DND-41 (cell line): ENCODE measurements at regions not wholly inside any gene's neighbourhood (a gene's known extent, or its start where the extent isn't known, plus 50 kb on each side); places are given as distances from the start of the nearest gene placed in this dataset.

Experiments used
- ATAC-seq: fragments of 200-7000 bp; cut with Tn5 transposase; 3 replicates; pipeline ENCODE4 v1.9.1; 2021; ENCODE audit warnings: low read depth; ENCODE audit not compliant: insufficient read depth
- DNase-seq: peaks from one replicate; pipeline ENCODE4 v3.0.0-alpha.2; 2020
- H2AFZ ChIP-seq: 2 replicates; pipeline ENCODE4 v1.6.0; 2012; ENCODE audit warnings: low read depth, low read length
- H3K27ac ChIP-seq: 2 replicates; pipeline ENCODE4 v1.5.1; 2012; ENCODE audit warnings: low read length, inconsistent platforms
- H3K27me3 ChIP-seq: fragments of 200-600 bp; sonication (generic); 2 replicates; pipeline ENCODE4 v1.6.0; 2012; ENCODE audit warnings: low read length, mild to moderate bottlenecking, inconsistent platforms; ENCODE audit not compliant: insufficient read depth, poor library complexity
- H3K36me3 ChIP-seq: 2 replicates; pipeline ENCODE4 v1.5.1; 2012; ENCODE audit warnings: low read length, inconsistent platforms; ENCODE audit not compliant: insufficient read depth
- H3K4me1 ChIP-seq: 2 replicates; pipeline ENCODE4 v1.5.1; 2012; ENCODE audit warnings: mild to moderate bottlenecking, low read length; ENCODE audit not compliant: insufficient read depth
- H3K4me2 ChIP-seq: 2 replicates; pipeline ENCODE4 v1.6.0; 2012; ENCODE audit warnings: mild to moderate bottlenecking, moderate library complexity, low read length, inconsistent platforms; ENCODE audit not compliant: insufficient read depth
- H3K4me3 ChIP-seq, 2 experiments: fragments of 200-600 bp in 1 of 2; shearing (Covaris generic) in 1 of 2; 2 replicates each; pipeline ENCODE4 v1.5.1; 2012 to 2016; ENCODE audit warnings: inconsistent platforms in 2 of 2, low read length in 2 of 2, mild to moderate bottlenecking in 2 of 2, low read depth in 1 of 2, moderate library complexity in 1 of 2
- H3K79me2 ChIP-seq: 2 replicates; pipeline ENCODE4 v1.6.0; 2012; ENCODE audit warnings: low read length, inconsistent platforms; ENCODE audit not compliant: insufficient read depth
- H3K9ac ChIP-seq: 2 replicates; pipeline ENCODE4 v1.6.0; 2012; ENCODE audit warnings: low read depth, mild to moderate bottlenecking, inconsistent platforms, low read length, moderate library complexity
- H3K9me3 ChIP-seq: 2 replicates; pipeline ENCODE4 v1.5.1; 2012; ENCODE audit warnings: low read length, moderate library complexity, mild to moderate bottlenecking, inconsistent platforms; ENCODE audit not compliant: insufficient read depth, severe bottlenecking
- H4K20me1 ChIP-seq: 2 replicates; pipeline ENCODE4 v1.6.0; 2012; ENCODE audit warnings: low read length; ENCODE audit not compliant: insufficient read depth
- EZH2 ChIP-seq: IDR thresholded peaks from 3 replicates; pipeline ENCODE4 v1.6.1; 2012; ENCODE audit warnings: borderline replicate concordance, low read depth, mild to moderate bottlenecking, moderate library complexity, low read length, inconsistent platforms; ENCODE audit not compliant: severe bottlenecking
- TF ChIP-seq, protein P1 (sequence below): IDR thresholded peaks from 2 replicates; pipeline ENCODE4 v1.5.1; 2012; ENCODE audit warnings: borderline replicate concordance, low read length, moderate library complexity, mild to moderate bottlenecking; ENCODE audit not compliant: poor library complexity, severe bottlenecking; ENCODE audit errors: extremely low read depth

DNA sequence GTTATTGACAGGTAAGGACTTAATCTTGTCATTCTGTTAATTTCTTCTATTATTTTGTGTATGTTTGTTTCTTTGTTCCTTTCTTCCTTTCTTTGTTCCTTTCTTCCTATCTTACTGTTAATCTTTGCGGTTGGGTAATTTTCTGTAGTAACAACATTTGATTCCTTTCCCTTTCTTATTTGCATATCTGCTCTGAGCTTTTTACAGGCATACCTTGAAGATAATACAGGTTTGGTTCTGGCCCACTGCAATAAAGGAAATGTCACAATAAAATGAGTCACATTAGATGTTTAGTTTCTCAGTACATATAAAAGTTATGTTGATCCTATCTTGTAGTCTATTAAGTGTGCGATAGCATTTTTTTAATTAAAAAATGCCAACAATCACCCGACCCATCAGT, 440.7 kb downstream of the NFIB start:
- Histone ChIP-seq H3K4me2 (no peak overlapping the region), H3K27ac (no peak overlapping the region), H2AFZ (no peak overlapping the region), H3K79me2 (no peaks in the 10 kb centered on the region), H3K4me3 (no peak overlapping the region), H3K36me3 (no peaks in the 10 kb centered on the region), H3K4me1 (no peaks in the 10 kb centered on the region), H3K27me3 (no peaks in the 10 kb centered on the region), H3K9ac (no peak overlapping the region), H4K20me1 (no peaks in the 10 kb centered on the region), H3K9me3 (no peaks in the 10 kb centered on the region)
- no peak for TF ChIP-seq EZH2
- TF ChIP-seq, protein P1, sequence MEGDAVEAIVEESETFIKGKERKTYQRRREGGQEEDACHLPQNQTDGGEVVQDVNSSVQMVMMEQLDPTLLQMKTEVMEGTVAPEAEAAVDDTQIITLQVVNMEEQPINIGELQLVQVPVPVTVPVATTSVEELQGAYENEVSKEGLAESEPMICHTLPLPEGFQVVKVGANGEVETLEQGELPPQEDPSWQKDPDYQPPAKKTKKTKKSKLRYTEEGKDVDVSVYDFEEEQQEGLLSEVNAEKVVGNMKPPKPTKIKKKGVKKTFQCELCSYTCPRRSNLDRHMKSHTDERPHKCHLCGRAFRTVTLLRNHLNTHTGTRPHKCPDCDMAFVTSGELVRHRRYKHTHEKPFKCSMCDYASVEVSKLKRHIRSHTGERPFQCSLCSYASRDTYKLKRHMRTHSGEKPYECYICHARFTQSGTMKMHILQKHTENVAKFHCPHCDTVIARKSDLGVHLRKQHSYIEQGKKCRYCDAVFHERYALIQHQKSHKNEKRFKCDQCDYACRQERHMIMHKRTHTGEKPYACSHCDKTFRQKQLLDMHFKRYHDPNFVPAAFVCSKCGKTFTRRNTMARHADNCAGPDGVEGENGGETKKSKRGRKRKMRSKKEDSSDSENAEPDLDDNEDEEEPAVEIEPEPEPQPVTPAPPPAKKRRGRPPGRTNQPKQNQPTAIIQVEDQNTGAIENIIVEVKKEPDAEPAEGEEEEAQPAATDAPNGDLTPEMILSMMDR: no peak
- DNase-seq (no peak), ATAC-seq (no peak)

DNA sequence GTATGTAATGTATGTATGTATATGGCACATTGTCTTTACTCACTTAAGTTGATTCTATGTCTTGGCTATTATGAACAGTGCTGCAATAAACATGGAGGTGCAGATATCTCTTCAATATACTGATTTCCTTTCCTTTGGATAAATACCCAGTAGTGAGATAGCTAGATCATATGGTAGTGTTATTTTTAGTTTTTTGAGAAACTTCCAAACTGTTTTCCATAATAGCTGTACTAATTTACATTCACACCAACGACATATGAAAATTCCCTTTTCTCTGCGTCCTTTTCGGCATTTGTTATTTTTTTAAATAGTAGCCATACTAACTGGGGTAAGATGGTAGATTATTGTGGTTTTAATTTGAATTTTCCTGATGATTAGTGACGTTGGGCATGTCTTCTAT, 445.6 kb downstream of the NFIB start:
- Histone ChIP-seq H3K9ac (no peak overlapping the region), H3K79me2 (no peaks in the 10 kb centered on the region), H3K27ac (no peak overlapping the region), H3K9me3 (no peaks in the 10 kb centered on the region), H2AFZ (no peak overlapping the region), H3K27me3 (no peaks in the 10 kb centered on the region), H3K36me3 (no peaks in the 10 kb centered on the region), H3K4me3 (no peak overlapping the region), H4K20me1 (no peaks in the 10 kb centered on the region), H3K4me2 (no peak overlapping the region), H3K4me1 (no peaks in the 10 kb centered on the region)
- ATAC-seq (no peak), DNase-seq (no peak)
- no peak for TF ChIP-seq EZH2
- TF ChIP-seq, protein P1: no peak

DNA sequence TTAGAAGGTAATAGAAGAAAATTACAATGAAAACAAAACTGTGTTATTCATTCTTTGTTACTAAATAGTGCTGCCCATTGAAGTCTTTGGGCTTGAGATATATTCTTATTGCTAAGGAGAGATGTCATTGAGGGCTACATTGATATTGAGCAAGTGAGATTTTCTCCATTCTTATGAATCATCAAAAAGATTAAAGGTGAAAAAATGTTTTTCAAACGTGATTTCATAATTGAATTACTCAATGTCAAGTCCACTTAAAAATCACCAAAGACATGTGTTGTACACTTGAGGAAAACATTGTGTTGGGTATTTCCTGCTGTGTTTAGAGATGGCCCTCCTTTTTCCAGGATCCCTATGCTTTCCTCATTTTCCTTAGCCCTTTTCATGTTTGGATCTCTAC, 448.1 kb downstream of the NFIB start:
- Histone ChIP-seq H2AFZ (no peak overlapping the region), H3K9me3 (no peaks in the 10 kb centered on the region), H3K36me3 (no peaks in the 10 kb centered on the region), H3K27ac (no peak overlapping the region), H3K79me2 (no peaks in the 10 kb centered on the region), H4K20me1 (no peaks in the 10 kb centered on the region), H3K4me2 (no peak overlapping the region), H3K4me3 (no peak overlapping the region), H3K9ac (no peak overlapping the region), H3K4me1 (no peaks in the 10 kb centered on the region), H3K27me3 (no peaks in the 10 kb centered on the region)
- no peak for TF ChIP-seq EZH2
- TF ChIP-seq, protein P1: no peak
- no peak for DNase-seq
- ATAC-seq: no peak

DNA sequence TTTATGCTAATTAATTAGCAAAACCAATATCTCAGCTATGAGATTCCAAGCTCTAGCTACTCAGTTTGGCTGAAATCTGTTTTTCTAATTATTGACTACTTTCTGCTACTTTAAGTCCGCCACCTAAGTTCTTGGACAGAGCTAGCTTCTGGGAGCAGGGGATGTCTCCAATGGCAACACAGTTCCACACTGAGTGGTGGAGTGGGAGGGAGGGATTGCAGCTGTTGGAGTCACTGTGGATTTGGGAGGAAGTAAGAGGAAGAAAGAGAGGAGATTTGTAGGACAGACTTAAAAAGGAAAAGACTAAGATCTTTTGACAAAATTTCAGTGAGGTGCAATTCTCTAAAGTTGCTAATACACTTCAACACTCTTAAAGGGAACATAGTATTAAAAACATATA, 450.8 kb downstream of the NFIB start:
- Histone ChIP-seq H3K27me3 (no peaks in the 10 kb centered on the region), H3K9ac (no peak overlapping the region), H3K4me2 (no peak overlapping the region), H3K9me3 (no peaks in the 10 kb centered on the region), H3K36me3 (no peaks in the 10 kb centered on the region), H3K27ac (no peak overlapping the region), H3K4me3 (no peak overlapping the region), H3K79me2 (no peaks in the 10 kb centered on the region), H4K20me1 (no peaks in the 10 kb centered on the region), H3K4me1 (no peaks in the 10 kb centered on the region), H2AFZ (no peak overlapping the region)
- TF ChIP-seq EZH2: no peak
- TF ChIP-seq, protein P1: no peak
- no peak for DNase-seq
- no peak for ATAC-seq
